ENCODE measurements at regions not wholly inside any gene's neighbourhood (a gene's known extent, or its start where the extent isn't known, plus 50 kb on each side); places are given as distances from the start of the nearest gene placed in this dataset.

DNA sequence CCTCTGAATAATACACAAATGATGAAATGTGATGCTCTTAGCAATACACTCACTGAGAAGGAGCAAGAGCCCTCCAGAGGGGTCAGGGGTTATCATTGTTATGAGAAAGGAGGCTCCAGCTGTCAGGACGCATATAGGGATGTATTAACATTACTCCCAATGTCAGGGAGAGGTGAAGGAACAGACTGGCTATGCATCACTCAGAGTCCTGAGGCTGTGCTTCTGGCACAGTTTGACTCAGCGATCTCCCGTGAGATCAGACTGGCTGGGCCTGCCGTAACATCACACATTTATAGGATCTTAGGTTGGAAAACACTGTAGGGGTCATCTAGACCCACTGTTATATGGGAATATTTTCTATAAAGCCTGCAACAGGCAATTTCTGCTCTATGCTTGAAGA lies 226.5 kb upstream of the GLRA1 start:
- TF ChIP-seq, protein P1, sequence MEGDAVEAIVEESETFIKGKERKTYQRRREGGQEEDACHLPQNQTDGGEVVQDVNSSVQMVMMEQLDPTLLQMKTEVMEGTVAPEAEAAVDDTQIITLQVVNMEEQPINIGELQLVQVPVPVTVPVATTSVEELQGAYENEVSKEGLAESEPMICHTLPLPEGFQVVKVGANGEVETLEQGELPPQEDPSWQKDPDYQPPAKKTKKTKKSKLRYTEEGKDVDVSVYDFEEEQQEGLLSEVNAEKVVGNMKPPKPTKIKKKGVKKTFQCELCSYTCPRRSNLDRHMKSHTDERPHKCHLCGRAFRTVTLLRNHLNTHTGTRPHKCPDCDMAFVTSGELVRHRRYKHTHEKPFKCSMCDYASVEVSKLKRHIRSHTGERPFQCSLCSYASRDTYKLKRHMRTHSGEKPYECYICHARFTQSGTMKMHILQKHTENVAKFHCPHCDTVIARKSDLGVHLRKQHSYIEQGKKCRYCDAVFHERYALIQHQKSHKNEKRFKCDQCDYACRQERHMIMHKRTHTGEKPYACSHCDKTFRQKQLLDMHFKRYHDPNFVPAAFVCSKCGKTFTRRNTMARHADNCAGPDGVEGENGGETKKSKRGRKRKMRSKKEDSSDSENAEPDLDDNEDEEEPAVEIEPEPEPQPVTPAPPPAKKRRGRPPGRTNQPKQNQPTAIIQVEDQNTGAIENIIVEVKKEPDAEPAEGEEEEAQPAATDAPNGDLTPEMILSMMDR (IDR thresholded peaks at IDR 0.05): no peak
- no peak for TF ChIP-seq POLR2A (IDR thresholded peaks at IDR 0.05)
